HG03060 (cell line): ENCODE measurements at regions not wholly inside any gene's neighbourhood (a gene's known extent, or its start where the extent isn't known, plus 50 kb on each side); places are given as distances from the start of the nearest gene placed in this dataset.
A peak's percentile ranks its signal among the peaks of the same experiment; 100 is the strongest.

Experiments
- ATAC-seq: cut with Tn5 transposase; IDR thresholded peaks from one replicate; pipeline ENCODE4 v1.9.1; 2021; ENCODE audit warnings: low read depth, moderate number of reproducible peaks; ENCODE audit not compliant: unreplicated experiment

GRCh38 chr5:124478264-124478663, 268.2 kb downstream of the ZNF608 start:
- ATAC-seq, result no peak

- ATAC-seq, result no peak
Observed at GRCh38 chr5:124477577-124477976, 268.9 kb downstream of the ZNF608 start.

GRCh38 chr5:124477062-124477461, 269.4 kb downstream of the ZNF608 start:
- no peak for ATAC-seq

- ATAC-seq, result no peak
Observed at GRCh38 chr5:124474528-124475215, 271.8 kb downstream of the ZNF608 start.

GRCh38 chr5:124468671-124469411, 277.6 kb downstream of the ZNF608 start:
- ATAC-seq, result no peak

- ATAC-seq, result no peak
Observed at GRCh38 chr5:124467745-124468144, 278.7 kb downstream of the ZNF608 start.

GRCh38 chr5:124466011-124466410, 280.4 kb downstream of the ZNF608 start:
- ATAC-seq, result no peak

- ATAC-seq, result no peak
Observed at GRCh38 chr5:124463851-124464250, 282.6 kb downstream of the ZNF608 start.

- no peak for ATAC-seq
Observed at GRCh38 chr5:124462751-124463150, 283.7 kb downstream of the ZNF608 start.

- no peak for ATAC-seq
Observed at GRCh38 chr5:124461941-124462340, 284.5 kb downstream of the ZNF608 start.

GRCh38 chr5:124461157-124461556, 285.3 kb downstream of the ZNF608 start:
- ATAC-seq, result no peak

- ATAC-seq, result no peak
Observed at GRCh38 chr5:124460642-124461041, 285.8 kb downstream of the ZNF608 start.

GRCh38 chr5:124459984-124460383, 286.5 kb downstream of the ZNF608 start:
- ATAC-seq, result no peak

GRCh38 chr5:124457901-124458300, 288.5 kb downstream of the ZNF608 start:
- ATAC-seq, result no peak

GRCh38 chr5:124457101-124457500, 289.3 kb downstream of the ZNF608 start:
- ATAC-seq, result no peak

- no peak for ATAC-seq
Observed at GRCh38 chr5:124456249-124456648, 290.2 kb downstream of the ZNF608 start.

GRCh38 chr5:124454081-124454480, 292.4 kb downstream of the ZNF608 start:
- no peak for ATAC-seq

- ATAC-seq, result peak; percentile 96
Observed at GRCh38 chr5:124453221-124454051, 293.0 kb downstream of the ZNF608 start.

- no peak for ATAC-seq
Observed at GRCh38 chr5:124452412-124452811, 294.0 kb downstream of the ZNF608 start.

GRCh38 chr5:124451721-124452383, 294.6 kb downstream of the ZNF608 start:
- no peak for ATAC-seq

- no peak for ATAC-seq
Observed at GRCh38 chr5:124446120-124446519, 300.3 kb downstream of the ZNF608 start.
